ENCODE measurements at regions not wholly inside any gene's neighbourhood (a gene's known extent, or its start where the extent isn't known, plus 50 kb on each side); places are given as distances from the start of the nearest gene placed in this dataset.

- TF ChIP-seq POLR2AphosphoS5 (IDR thresholded peaks at IDR 0.05) (no peak), CTCF (IDR thresholded peaks at IDR 0.05) (no peak), POLR2A (IDR thresholded peaks at IDR 0.05) (no peak), EP300 (IDR thresholded peaks at IDR 0.05) (no peak)
These were observed 399.5 kb downstream of the MATN1 start for GRCh38 chr1:30323841-30324240.

All from upper lobe of left lung (tissue), 4 donors.